Thyroid gland (tissue), 4 donors: ENCODE measurements at regions not wholly inside any gene's neighbourhood (a gene's known extent, or its start where the extent isn't known, plus 50 kb on each side); places are given as distances from the start of the nearest gene placed in this dataset.

ENCODE experiments used
- POLR2A ChIP-seq, 2 donors: fragments of 450-650 bp; IDR thresholded peaks; one replicate each; pipeline ENCODE4 v1.6.1; 2017; ENCODE audit warnings: antibody characterized with exemption in 2 of 2, mild to moderate bottlenecking in 2 of 2, moderate library complexity in 1 of 2
- TF ChIP-seq, protein P1 (sequence below), 6 experiments: fragments of 200-600 bp in 3 of 6; fragments of 450-650 bp in 3 of 6; sonication (generic) in 3 of 6; IDR thresholded peaks; one replicate each; pipeline ENCODE4 v1.5.1; 2016 to 2019; ENCODE audit warnings: antibody characterized with exemption in 6 of 6, mild to moderate bottlenecking in 2 of 6, inconsistent platforms in 1 of 6, moderate library complexity in 1 of 6

- TF ChIP-seq, protein P1, sequence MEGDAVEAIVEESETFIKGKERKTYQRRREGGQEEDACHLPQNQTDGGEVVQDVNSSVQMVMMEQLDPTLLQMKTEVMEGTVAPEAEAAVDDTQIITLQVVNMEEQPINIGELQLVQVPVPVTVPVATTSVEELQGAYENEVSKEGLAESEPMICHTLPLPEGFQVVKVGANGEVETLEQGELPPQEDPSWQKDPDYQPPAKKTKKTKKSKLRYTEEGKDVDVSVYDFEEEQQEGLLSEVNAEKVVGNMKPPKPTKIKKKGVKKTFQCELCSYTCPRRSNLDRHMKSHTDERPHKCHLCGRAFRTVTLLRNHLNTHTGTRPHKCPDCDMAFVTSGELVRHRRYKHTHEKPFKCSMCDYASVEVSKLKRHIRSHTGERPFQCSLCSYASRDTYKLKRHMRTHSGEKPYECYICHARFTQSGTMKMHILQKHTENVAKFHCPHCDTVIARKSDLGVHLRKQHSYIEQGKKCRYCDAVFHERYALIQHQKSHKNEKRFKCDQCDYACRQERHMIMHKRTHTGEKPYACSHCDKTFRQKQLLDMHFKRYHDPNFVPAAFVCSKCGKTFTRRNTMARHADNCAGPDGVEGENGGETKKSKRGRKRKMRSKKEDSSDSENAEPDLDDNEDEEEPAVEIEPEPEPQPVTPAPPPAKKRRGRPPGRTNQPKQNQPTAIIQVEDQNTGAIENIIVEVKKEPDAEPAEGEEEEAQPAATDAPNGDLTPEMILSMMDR (IDR thresholded peaks at IDR 0.05): no peak
- TF ChIP-seq POLR2A (IDR thresholded peaks at IDR 0.05): no peak
Measured at GRCh38 chr13:60645676-60646075, 248.7 kb downstream of the TDRD3 start.
